ENCODE measurements at regions not wholly inside any gene's neighbourhood (a gene's known extent, or its start where the extent isn't known, plus 50 kb on each side); places are given as distances from the start of the nearest gene placed in this dataset.

GRCh38 chr3:72633534-72633933 lies 214.7 kb downstream of the SHQ1 start:
- DNase-seq (ENCODE audit: low read depth in 1 of 2, low spot score in 2 of 2), result no peak
- H4K8ac ChIP-seq (ENCODE audit: extremely low read depth, insufficient read depth, low read length), result no peak overlapping the region
- no peaks in the 10 kb centered on the region for H3K4me1 ChIP-seq (replicated peaks in 1 of 4; ENCODE audit: control insufficient read depth in 3 of 4, insufficient read depth in 4 of 4, low read length in 3 of 4)
- no peak overlapping the region for H3K4ac ChIP-seq (replicated peaks; ENCODE audit: insufficient read length, low read depth, low read length)
- H4K91ac ChIP-seq (replicated peaks; ENCODE audit: insufficient read length, low read length), result no peak overlapping the region
- H3K79me2 ChIP-seq (ENCODE audit: control insufficient read depth in 1 of 2, insufficient read depth in 2 of 2, low read length in 2 of 2), result no peaks in the 10 kb centered on the region
- no peak overlapping the region for H3K18ac ChIP-seq (ENCODE audit: extremely low read depth, low read length)
- peaks cover 1% of the 10 kb centered on the region; the same call in 1 of the 2 replicates for H3K23me2 ChIP-seq (ENCODE audit: low read depth, low read length)
- no peak overlapping the region for H3K27ac ChIP-seq (ENCODE audit: low read depth, low read length)
- no peak overlapping the region for H3K4me3 ChIP-seq (ENCODE audit: extremely low read depth in 1 of 4, insufficient read depth in 2 of 4, low read depth in 3 of 4, low read length in 4 of 4)
- H3K27me3 ChIP-seq (replicated peaks in 1 of 4; ENCODE audit: control insufficient read depth in 3 of 4, extremely low read depth in 1 of 4, insufficient read depth in 3 of 4, low read length in 3 of 4), result no peaks in the 10 kb centered on the region
- no peaks in the 10 kb centered on the region for H3K36me3 ChIP-seq (ENCODE audit: control insufficient read depth in 2 of 4, insufficient read depth in 4 of 4, low read length in 3 of 4)
- POLR2A ChIA-PET (ENCODE audit: partially characterized antibody), result interaction anchor here (1.2 kb wide), 1 partner anchor 12 kb away, joined by 7 read pairs; no protein-coding TSS in a partner anchor
- no peak overlapping the region for H2BK12ac ChIP-seq (ENCODE audit: low read depth, low read length)
- no peak overlapping the region for H4K5ac ChIP-seq (ENCODE audit: insufficient read length, low read depth, low read length)
- H3K9me3 ChIP-seq (ENCODE audit: insufficient read depth in 2 of 2, low read depth in 1 of 2, low read length in 1 of 2), result no peaks in the 10 kb centered on the region
- H2BK20ac ChIP-seq (ENCODE audit: low read length), result no peak overlapping the region
- no peak overlapping the region for H3K56ac ChIP-seq (replicated peaks; ENCODE audit: insufficient read length, low read depth, low read length)
- no peak overlapping the region for H3K14ac ChIP-seq (ENCODE audit: insufficient read length)
- H2AK5ac ChIP-seq (ENCODE audit: low read depth, low read length), result no peak overlapping the region
- FAIRE-seq, result no peak
- H3K23ac ChIP-seq (ENCODE audit: insufficient read length), result no peak overlapping the region
- H3K9ac ChIP-seq (replicated peaks in 1 of 4; ENCODE audit: extremely low read depth in 1 of 4, low read depth in 3 of 4, low read length in 3 of 4), result no peak overlapping the region
- no peak overlapping the region for H2BK15ac ChIP-seq (ENCODE audit: low read length)
- no peak overlapping the region for H2AFZ ChIP-seq (ENCODE audit: low read length)
- H3K79me1 ChIP-seq (ENCODE audit: low read depth, low read length), result no peaks in the 10 kb centered on the region
- no peak overlapping the region for H2BK5ac ChIP-seq (ENCODE audit: low read depth, low read length)
- CTCF ChIA-PET (ENCODE audit: partially characterized antibody), result interaction anchor here (1.1 kb wide), 1 partner anchor 53 kb away, joined by 3 read pairs; no protein-coding TSS in a partner anchor
- H4K20me1 ChIP-seq (replicated peaks in 1 of 2; ENCODE audit: control insufficient read depth in 1 of 2, insufficient read depth in 2 of 2, low read length in 2 of 2), result no peaks in the 10 kb centered on the region
- 91% methylated on average over 5 of the region's 5 CpGs; no CpG with 5 or more reads in 1 of the 2 experiments for WGBS, 2 experiments (ENCODE audit: extremely low coverage in 1 of 2, insufficient coverage in 1 of 2, insufficient read length in 1 of 2, insufficient replicate concordance in 2 of 2, low coverage in 1 of 2, low lambda C conversion rate in 2 of 2, missing lambda C conversion rate in 1 of 2)
- H3K4me2 ChIP-seq (ENCODE audit: insufficient read depth in 1 of 2, low read depth in 2 of 2, low read length in 2 of 2), result no peak overlapping the region
- no peak overlapping the region for H2BK120ac ChIP-seq (replicated peaks; ENCODE audit: low read depth, low read length)
- no peak for TF ChIP-seq RFX5 (IDR thresholded peaks at IDR 0.05; ENCODE audit: borderline replicate concordance, low read depth, low read length)
- TF ChIP-seq SP4 (IDR thresholded peaks at IDR 0.05; ENCODE audit: low read length), result no peak
- TF ChIP-seq TAF1 (IDR thresholded peaks at IDR 0.05; ENCODE audit: low read depth, low read length), result no peak
- TF ChIP-seq BRCA1 (IDR thresholded peaks at IDR 0.05; ENCODE audit: low read depth, low read length), result no peak
- TF ChIP-seq FOSL1 (IDR thresholded peaks at IDR 0.05; ENCODE audit: insufficient read depth, low read depth, low read length), result no peak
- TF ChIP-seq MAX (IDR thresholded peaks at IDR 0.05), result no peak
- TF ChIP-seq BCL11A (IDR thresholded peaks at IDR 0.05; ENCODE audit: low read depth in 2 of 2, low read length in 2 of 2), result no peak
- TF ChIP-seq YY1 (IDR thresholded peaks at IDR 0.05; ENCODE audit: low read depth, low read length), result no peak
- TF ChIP-seq KDM5A (IDR thresholded peaks at IDR 0.05; ENCODE audit: low read length), result no peak
- TF ChIP-seq HDAC2 (IDR thresholded peaks at IDR 0.05; ENCODE audit: borderline replicate concordance in 1 of 2, low read depth in 2 of 2, low read length in 2 of 2), result no peak
- no peak for TF ChIP-seq TCF12 (IDR thresholded peaks at IDR 0.05; ENCODE audit: low read depth, low read length)
- no peak for TF ChIP-seq NRF1 (IDR thresholded peaks at IDR 0.05; ENCODE audit: low read depth, low read length)
- TF ChIP-seq SUZ12 (IDR thresholded peaks at IDR 0.05; ENCODE audit: low read length), result no peak
- TF ChIP-seq HDAC6 (IDR thresholded peaks at IDR 0.05; ENCODE audit: low read depth, low read length), result no peak

Data from H1 (cell line).